GM12875 (cell line): ENCODE measurements at regions not wholly inside any gene's neighbourhood (a gene's known extent, or its start where the extent isn't known, plus 50 kb on each side); places are given as distances from the start of the nearest gene placed in this dataset.
"Not testable (repeated sequence)": the region's sequence is repeated elsewhere in the genome, so short reads cannot be mapped to it uniquely, and the experiment has no call there.

Experiments
- H3K4me3 ChIP-seq: one replicate; pipeline ENCODE4 v1.5.1; 2011; ENCODE audit warnings: low read depth, low read length, control low read depth
- TF ChIP-seq, protein P1 (sequence below): IDR thresholded peaks from 2 replicates; pipeline ENCODE4 v1.5.1; 2011; ENCODE audit warnings: low read depth, mild to moderate bottlenecking, control low read depth, inconsistent platforms, low read length, moderate library complexity, borderline replicate concordance; ENCODE audit not compliant: insufficient read depth

DNA sequence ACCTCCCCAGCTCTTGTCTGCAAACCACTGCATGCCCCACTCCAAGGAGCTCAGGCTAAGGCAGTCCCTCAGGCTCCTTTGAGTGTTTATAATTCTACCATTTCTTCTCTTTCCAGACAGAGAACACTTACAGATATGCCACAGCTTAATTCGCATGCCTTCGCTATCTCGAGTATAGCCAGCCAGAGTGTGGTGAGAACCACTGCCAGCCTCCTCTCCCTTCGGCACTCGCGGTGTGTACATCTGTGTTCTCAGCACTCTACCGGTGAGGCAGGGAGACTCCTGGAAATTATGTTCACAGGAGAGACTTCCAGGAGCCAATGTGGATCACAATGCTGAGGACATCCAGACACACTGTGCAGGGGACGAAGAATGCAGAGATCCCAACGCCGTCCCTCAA is 143.7 kb upstream of the IRX1 start:
- TF ChIP-seq, protein P1, sequence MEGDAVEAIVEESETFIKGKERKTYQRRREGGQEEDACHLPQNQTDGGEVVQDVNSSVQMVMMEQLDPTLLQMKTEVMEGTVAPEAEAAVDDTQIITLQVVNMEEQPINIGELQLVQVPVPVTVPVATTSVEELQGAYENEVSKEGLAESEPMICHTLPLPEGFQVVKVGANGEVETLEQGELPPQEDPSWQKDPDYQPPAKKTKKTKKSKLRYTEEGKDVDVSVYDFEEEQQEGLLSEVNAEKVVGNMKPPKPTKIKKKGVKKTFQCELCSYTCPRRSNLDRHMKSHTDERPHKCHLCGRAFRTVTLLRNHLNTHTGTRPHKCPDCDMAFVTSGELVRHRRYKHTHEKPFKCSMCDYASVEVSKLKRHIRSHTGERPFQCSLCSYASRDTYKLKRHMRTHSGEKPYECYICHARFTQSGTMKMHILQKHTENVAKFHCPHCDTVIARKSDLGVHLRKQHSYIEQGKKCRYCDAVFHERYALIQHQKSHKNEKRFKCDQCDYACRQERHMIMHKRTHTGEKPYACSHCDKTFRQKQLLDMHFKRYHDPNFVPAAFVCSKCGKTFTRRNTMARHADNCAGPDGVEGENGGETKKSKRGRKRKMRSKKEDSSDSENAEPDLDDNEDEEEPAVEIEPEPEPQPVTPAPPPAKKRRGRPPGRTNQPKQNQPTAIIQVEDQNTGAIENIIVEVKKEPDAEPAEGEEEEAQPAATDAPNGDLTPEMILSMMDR: no peak
- H3K4me3 ChIP-seq: no peak overlapping the region

DNA sequence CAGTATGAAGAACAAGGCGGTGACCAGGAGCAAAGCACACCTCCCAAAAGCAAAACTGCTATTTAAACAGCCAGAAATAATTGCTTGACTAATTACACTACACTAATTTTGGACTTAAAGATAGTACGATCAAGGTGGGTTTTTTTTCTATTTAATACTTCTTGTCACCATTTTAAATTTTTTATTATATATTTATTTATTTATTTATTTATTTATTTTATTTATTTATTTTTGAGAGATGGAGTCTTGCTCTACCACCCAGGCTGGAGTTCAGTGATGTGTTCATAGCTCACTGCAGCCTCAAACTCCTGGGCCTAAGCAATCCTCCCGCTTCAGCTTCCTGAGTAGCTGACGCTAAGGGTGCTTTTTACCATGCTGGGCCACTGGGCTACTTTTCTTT is 146.2 kb upstream of the IRX1 start:
- TF ChIP-seq, protein P1: no peak
- no peak overlapping the region for H3K4me3 ChIP-seq

- TF ChIP-seq, protein P1: no peak
- no peak overlapping the region for H3K4me3 ChIP-seq
Measured at GRCh38 chr5:3446410-3446809, 149.2 kb upstream of the IRX1 start.

DNA sequence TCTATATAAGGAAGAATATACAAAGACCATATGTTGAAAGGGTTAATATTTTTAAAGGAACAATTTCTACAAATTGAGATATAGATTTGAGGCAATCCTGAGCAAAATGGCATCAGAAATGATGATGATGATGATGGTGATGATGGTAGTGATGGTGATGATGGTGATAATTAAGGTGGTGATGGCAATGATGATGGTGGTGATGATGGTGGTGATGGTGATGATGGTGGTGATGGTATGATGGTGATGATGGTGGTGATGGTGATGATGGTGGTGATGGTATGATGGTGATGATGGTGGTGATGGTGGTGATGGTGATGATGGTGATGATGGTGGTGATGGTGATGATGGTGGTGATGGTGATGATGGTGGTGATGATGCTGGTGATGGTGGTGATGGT is 150.1 kb upstream of the IRX1 start:
- not testable (repeated sequence) for H3K4me3 ChIP-seq

GRCh38 chr5:3432135-3432534 is 163.5 kb upstream of the IRX1 start:
- H3K4me3 ChIP-seq: no peak overlapping the region
- TF ChIP-seq, protein P1: no peak

GRCh38 chr5:3430691-3431090 is 164.9 kb upstream of the IRX1 start:
- TF ChIP-seq, protein P1: no peak
- no peak overlapping the region for H3K4me3 ChIP-seq

DNA sequence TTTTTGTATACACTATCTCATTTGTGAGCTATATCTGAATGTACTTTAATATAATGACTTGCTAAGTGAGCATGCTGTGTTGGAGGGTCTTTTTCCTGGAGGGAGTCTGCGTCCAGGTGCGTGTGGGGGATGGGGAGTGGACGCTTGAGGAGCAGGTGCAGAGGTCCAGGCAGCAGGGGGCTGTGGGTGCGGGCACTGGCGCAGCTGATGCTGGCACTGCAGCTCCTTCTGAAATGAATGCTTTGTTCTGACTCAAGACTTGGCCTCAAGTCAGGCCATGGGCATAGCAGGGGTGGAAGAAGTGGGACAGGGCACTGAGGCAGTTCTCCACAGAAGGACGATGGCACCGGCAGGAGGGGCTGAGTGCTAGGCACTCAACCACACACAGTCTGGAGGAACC is 165.7 kb upstream of the IRX1 start:
- TF ChIP-seq, protein P1: no peak
- H3K4me3 ChIP-seq: no peak overlapping the region

- H3K4me3 ChIP-seq: no peak overlapping the region
- TF ChIP-seq, protein P1: no peak
Measured at GRCh38 chr5:3428334-3428733, 167.3 kb upstream of the IRX1 start.
